Right renal cortex interstitium (tissue), 3 donors: ENCODE measurements at regions not wholly inside any gene's neighbourhood (a gene's known extent, or its start where the extent isn't known, plus 50 kb on each side); places are given as distances from the start of the nearest gene placed in this dataset.
"Not testable (repeated sequence)": the region's sequence is repeated elsewhere in the genome, so short reads cannot be mapped to it uniquely, and the experiment has no call there.

ENCODE experiments used
- DNase-seq, 3 donors: peaks; one replicate each; pipeline ENCODE4 v3.0.0-alpha.2; 2013; ENCODE audit warnings: low read depth in 3 of 3, low spot score in 2 of 3

- DNase-seq: not testable (repeated sequence)
These were observed 289.4 kb downstream of the CNTNAP3B start for GRCh38 chr9:41839786-41840185.

- DNase-seq: not testable (repeated sequence)
These were observed 290.3 kb downstream of the CNTNAP3B start for GRCh38 chr9:41838953-41839352.

- not testable (repeated sequence) for DNase-seq
These were observed 290.7 kb downstream of the CNTNAP3B start for GRCh38 chr9:41838562-41838851.

- not testable (repeated sequence) for DNase-seq
These were observed 291.3 kb downstream of the CNTNAP3B start for GRCh38 chr9:41837684-41838561.

GRCh38 chr9:41833108-41833507 lies 296.1 kb downstream of the CNTNAP3B start:
- not testable (repeated sequence) for DNase-seq

GRCh38 chr9:41824723-41825122 lies 304.5 kb downstream of the CNTNAP3B start:
- not testable (repeated sequence) for DNase-seq

GRCh38 chr9:41802706-41803105 lies 326.5 kb downstream of the CNTNAP3B start:
- not testable (repeated sequence) for DNase-seq

- DNase-seq: not testable (repeated sequence)
These were observed 330.5 kb downstream of the CNTNAP3B start for GRCh38 chr9:41798684-41799083.

GRCh38 chr9:41790719-41791363 lies 338.4 kb downstream of the CNTNAP3B start:
- DNase-seq: not testable (repeated sequence)

GRCh38 chr9:41790007-41790406 lies 339.2 kb downstream of the CNTNAP3B start:
- DNase-seq: not testable (repeated sequence)

- DNase-seq: not testable (repeated sequence)
These were observed 339.8 kb downstream of the CNTNAP3B start for GRCh38 chr9:41789387-41789786.

- DNase-seq: not testable (repeated sequence)
These were observed 341.3 kb downstream of the CNTNAP3B start for GRCh38 chr9:41787951-41788350.

GRCh38 chr9:41787270-41787669 lies 342.0 kb downstream of the CNTNAP3B start:
- not testable (repeated sequence) for DNase-seq

GRCh38 chr9:41784006-41784405 lies 345.2 kb downstream of the CNTNAP3B start:
- DNase-seq: not testable (repeated sequence)

GRCh38 chr9:41783070-41783810 lies 346.0 kb downstream of the CNTNAP3B start:
- not testable (repeated sequence) for DNase-seq

GRCh38 chr9:41781899-41782298 lies 347.3 kb downstream of the CNTNAP3B start:
- DNase-seq: not testable (repeated sequence)

- DNase-seq: not testable (repeated sequence)
These were observed 349.3 kb downstream of the CNTNAP3B start for GRCh38 chr9:41779897-41780406.

- not testable (repeated sequence) for DNase-seq
These were observed 350.0 kb downstream of the CNTNAP3B start for GRCh38 chr9:41779192-41779591.

GRCh38 chr9:41778535-41779071 lies 350.6 kb downstream of the CNTNAP3B start:
- DNase-seq: not testable (repeated sequence)

- DNase-seq: not testable (repeated sequence)
These were observed 351.7 kb downstream of the CNTNAP3B start for GRCh38 chr9:41777536-41777935.

- not testable (repeated sequence) for DNase-seq
These were observed 356.7 kb downstream of the CNTNAP3B start for GRCh38 chr9:41772541-41772940.
